Urinary bladder (tissue), 3 donors: ENCODE measurements at regions not wholly inside any gene's neighbourhood (a gene's known extent, or its start where the extent isn't known, plus 50 kb on each side); places are given as distances from the start of the nearest gene placed in this dataset.

Experiments used
- DNase-seq: peaks from one replicate; pipeline ENCODE4 v3.0.0-alpha.2; 2015; ENCODE audit errors: extremely low spot score
- H3K27ac ChIP-seq: one replicate; pipeline ENCODE4 v1.5.1; 2013; ENCODE audit warnings: low read depth, mild to moderate bottlenecking, moderate library complexity
- H3K36me3 ChIP-seq: one replicate; pipeline ENCODE4 v1.6.1; 2013; ENCODE audit warnings: mild to moderate bottlenecking, moderate library complexity; ENCODE audit not compliant: insufficient read depth
- H3K4me1 ChIP-seq: one replicate; pipeline ENCODE4 v1.6.1; 2013; ENCODE audit warnings: mild to moderate bottlenecking, moderate library complexity; ENCODE audit not compliant: insufficient read depth
- H3K4me3 ChIP-seq: one replicate; pipeline ENCODE4 v1.5.1; 2013; ENCODE audit warnings: low read depth, low read length
- WGBS: extraction: QIAGEN DNeasy Blood & Tissue Kit; methylation state at CpG from one replicate; pipeline ENCODE4 v1.1.7; 2013; 5-methylcytosine and 5-hydroxymethylcytosine counted together
- donor health status: healthy with polysubstance abuse.
- donor health status: healthy.

DNA sequence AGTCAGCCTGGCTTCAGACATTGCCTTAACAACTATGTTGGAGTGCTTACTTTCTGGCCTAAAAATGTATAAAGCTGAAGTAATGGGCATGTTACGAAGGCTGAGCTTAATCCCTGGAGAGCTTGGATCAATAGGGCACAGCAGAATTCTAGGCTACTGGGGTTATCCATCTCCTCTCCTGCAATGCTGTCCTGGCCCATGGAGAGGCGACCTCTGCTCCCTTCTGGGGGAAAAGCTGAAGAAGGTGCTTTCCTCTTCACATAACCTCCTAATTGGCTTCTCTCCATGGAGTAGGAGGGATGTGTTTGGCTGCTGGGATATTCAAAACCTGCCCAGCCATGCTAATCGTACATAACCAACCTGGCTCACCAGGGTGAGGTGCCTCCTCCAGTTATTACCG lies 403.5 kb downstream of the DMRT2 start:
- Histone ChIP-seq H3K4me1 (no peaks in the 10 kb centered on the region), H3K36me3 (no peaks in the 10 kb centered on the region), H3K27ac (no peak overlapping the region), H3K4me3 (no peak overlapping the region)
- DNase-seq = no peak
- WGBS = 72% methylated on average over 4 of the region's 4 CpGs

DNA sequence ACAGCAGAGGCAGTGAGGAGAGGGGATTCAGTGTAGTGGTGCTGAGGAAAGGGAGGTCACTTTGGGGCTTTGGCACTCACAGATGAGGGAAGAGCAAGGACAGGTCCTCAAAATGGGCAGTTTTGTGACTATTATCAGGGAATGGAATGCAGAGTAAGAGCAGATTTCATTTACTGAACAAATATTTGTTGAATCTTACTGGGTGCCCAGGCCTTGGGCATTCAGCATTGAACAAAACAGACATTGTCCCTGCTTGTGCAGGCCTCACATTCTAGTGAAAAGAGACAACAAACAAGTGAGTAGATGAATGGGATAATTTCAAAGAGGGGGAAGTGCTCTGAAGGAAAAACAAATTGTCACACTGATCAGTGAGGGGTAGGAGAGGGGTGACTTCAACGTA lies 404.1 kb downstream of the DMRT2 start:
- no peaks in the 10 kb centered on the region for H3K4me1 ChIP-seq
- 56% methylated on average over 1 of the region's 1 CpG for WGBS
- no peak overlapping the region for H3K27ac ChIP-seq
- no peak for DNase-seq
- no peak overlapping the region for H3K4me3 ChIP-seq
- H3K36me3 ChIP-seq = no peaks in the 10 kb centered on the region

DNA sequence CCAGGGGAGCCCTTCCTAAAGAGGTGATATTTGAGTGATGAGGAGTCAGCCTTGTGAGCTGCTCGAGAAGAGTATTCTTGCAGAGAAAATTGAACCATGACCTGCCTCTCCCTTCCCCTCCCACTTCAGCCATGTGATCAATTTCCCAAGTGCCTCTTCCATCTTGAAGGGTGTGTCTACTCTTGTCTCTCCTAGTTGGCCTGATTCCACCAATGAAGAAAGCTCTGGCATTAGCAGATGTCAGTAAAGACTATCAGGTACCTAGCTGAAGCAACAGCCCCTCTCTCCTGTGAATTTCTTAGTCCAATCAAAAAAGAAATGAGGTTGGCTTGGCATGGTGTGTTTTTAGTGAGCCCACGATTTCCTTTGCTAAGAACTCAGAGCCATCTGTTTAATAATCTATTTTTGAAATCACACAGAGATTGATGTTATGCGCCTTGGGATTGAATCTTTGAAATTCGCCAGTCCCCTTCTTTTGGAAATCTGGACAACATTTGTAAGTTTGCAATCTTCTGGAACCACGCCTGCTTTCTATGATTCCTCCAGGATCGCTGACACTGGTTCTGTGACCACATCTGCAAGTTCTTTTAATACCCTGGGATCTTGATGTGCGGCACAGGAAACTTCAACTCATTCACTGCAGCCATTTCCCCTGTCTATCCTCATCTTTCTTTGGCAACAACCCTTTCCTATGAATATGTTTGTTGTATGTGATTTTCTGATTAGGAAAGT lies 404.6 kb downstream of the DMRT2 start:
- Histone ChIP-seq H3K27ac (no peak overlapping the region), H3K4me3 (no peak overlapping the region), H3K4me1 (no peaks in the 10 kb centered on the region), H3K36me3 (no peaks in the 10 kb centered on the region)
- 63% methylated on average over 7 of the region's 7 CpGs for WGBS
- DNase-seq = no peak

DNA sequence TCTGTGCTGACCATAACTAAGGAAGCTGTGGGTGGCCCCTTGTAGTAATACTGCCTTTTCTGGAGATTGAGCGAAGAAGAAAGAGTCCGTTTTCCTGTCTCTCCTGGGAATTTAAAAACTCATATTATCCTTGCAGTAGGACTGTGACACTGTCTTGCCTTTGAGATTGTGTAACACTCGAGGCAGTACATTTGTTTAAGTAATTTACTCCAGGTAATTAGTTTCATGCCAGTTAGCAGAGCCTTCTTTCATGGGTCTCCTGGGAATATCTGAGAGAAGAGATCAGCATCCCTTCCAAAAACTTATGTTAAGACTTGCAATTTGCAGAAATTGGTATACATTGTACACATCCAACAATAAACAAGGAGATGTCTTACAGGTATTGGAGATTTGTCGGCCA lies 405.6 kb downstream of the DMRT2 start:
- H3K36me3 ChIP-seq = no peaks in the 10 kb centered on the region
- no peak for DNase-seq

DNA sequence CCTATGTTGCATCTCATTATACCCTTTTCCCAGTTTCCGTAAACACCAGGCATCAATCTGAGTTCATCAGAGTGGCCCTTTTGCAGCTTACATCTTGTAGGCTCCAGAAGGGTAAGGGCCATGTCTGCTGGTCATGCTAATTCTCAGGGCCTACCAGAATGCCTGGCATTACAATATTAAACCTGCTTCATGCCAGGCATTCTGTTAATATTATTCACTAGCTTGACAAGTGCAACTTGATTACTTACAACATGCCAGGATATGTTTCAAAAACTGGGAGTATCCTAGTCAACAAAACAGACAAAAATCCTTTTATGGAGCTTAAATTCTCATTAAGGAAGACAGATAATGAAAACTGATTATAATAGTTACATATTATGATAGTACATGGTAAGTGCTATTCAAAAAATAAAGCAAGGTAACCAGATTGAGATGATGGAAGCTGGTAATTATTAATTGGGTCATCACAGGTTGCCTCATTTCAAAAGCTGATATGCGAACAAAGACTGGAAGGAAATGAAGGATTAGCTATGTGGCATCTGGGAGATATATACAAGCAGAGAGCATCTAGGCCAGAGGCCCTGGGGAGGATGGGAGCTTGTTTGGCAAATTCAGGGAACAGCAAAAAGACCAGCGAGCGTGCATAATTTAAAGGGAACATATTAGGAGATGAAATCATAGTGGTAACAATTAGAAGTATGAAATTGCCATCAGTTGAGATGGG lies 406.3 kb downstream of the DMRT2 start:
- H3K36me3 ChIP-seq = no peaks in the 10 kb centered on the region
- DNase-seq = no peak
- no peak overlapping the region for H3K4me3 ChIP-seq
- no peaks in the 10 kb centered on the region for H3K4me1 ChIP-seq
- H3K27ac ChIP-seq = no peak overlapping the region
- 65% methylated on average over 4 of the region's 4 CpGs for WGBS

More for the DNA sequence above, 405.6 kb downstream of the DMRT2 start:
- Histone ChIP-seq H3K4me1 (no peaks in the 10 kb centered on the region), H3K27ac (no peak overlapping the region), H3K4me3 (no peak overlapping the region)
- 75% methylated on average over 4 of the region's 4 CpGs for WGBS

DNA sequence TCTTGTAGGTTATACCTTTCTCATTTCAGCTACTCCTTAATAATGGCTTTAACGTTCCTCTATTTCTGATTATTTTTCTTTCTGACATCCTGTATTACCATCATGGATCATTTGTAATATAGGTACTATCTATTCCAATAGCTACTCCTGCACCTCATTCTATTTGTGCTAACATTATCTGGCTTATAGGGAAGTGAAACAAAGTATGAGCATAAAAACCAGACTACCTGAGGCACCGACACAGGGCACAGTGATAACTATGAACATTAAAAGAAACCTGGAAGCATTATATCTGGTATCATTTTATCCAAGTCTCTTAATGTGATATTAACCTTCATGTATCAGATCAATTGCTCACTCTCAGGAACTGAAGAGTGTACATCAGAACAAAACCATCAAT lies 407.3 kb downstream of the DMRT2 start:
- H3K4me3 ChIP-seq = no peak overlapping the region
- no peaks in the 10 kb centered on the region for H3K4me1 ChIP-seq
- no peak for DNase-seq
- H3K36me3 ChIP-seq = no peaks in the 10 kb centered on the region
- 94% methylated on average over 2 of the region's 2 CpGs for WGBS
- H3K27ac ChIP-seq = no peak overlapping the region

DNA sequence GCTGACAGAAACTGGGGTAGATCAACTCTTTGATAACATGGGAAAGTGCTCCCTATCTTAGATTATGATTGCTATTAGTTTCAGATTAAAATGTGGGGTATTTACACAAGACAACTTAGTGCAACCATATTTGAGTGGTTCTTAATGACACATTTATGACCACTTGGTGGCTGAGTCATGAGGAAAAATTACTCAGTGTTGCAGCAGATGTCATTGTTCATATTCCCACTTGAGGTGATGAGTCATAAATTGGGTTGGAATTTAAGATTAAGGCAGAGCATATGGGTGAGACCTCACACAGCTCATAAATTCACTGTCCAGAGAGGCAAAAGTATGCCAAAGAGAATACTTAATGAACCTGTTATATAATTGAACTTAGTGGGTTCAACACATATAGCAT lies 408.3 kb downstream of the DMRT2 start:
- Histone ChIP-seq H3K4me3 (no peak overlapping the region), H3K4me1 (peaks cover 1% of the 10 kb centered on the region), H3K27ac (no peak overlapping the region), H3K36me3 (no peaks in the 10 kb centered on the region)
- DNase-seq = no peak

DNA sequence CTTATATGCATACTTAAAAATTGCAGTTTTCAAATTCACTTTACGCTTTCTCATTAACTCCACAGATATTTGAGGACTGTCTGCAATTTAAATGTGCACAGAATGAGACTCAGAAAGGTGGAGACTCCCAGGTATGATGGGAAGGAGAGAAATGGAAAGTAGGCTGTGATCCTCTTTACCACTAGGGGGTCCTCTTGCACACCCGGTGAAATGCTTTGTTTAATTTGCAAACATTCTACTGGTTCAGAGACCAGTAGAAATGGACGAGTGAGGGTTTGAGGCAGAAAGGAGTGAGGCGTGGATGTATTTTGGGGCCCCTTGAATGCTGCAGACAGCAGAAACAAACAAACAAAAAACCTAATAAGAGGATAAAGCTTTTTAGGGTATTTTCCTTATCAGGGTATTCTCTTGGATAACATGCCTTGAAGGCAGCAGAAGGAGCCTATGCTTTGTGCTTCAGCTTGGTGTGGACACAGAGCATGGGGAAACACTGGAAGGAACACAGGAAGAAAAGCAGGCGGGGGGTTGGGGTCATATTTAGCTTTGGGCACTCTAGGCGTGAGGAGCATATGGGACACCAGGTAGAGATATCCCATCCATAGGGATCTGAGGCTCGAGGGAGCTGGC lies 410.1 kb downstream of the DMRT2 start:
- Histone ChIP-seq H3K27ac (no peak overlapping the region), H3K36me3 (no peaks in the 10 kb centered on the region), H3K4me3 (no peak overlapping the region), H3K4me1 (peaks cover 1% of the 10 kb centered on the region)
- no peak for DNase-seq
- whole genome bisulfite sequencing = 69% methylated on average over 7 of the region's 7 CpGs

DNA sequence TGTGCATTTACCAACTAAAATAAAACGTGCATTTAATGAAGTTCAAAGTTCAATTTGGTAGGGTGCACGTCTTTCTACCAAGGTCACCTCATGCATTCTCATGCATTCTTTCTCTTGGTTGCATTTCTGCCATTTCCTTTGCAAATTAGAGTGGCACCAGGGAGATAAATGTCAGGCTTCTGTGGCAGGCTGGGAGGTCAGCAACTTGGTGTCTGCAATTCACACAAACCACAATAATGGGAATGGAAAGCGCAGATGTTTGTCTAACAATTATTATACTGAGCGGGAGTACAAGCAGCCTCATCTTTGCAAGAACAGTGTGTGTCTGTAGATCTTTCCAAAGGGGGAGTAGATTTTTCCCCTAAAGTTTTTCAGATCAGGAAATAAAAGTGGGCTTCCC lies 411.7 kb downstream of the DMRT2 start:
- Histone ChIP-seq H3K4me3 (no peak overlapping the region), H3K36me3 (no peaks in the 10 kb centered on the region), H3K27ac (no peak overlapping the region), H3K4me1 (peaks cover 1% of the 10 kb centered on the region)
- DNase-seq = no peak
- WGBS = 80% methylated on average over 4 of the region's 4 CpGs

DNA sequence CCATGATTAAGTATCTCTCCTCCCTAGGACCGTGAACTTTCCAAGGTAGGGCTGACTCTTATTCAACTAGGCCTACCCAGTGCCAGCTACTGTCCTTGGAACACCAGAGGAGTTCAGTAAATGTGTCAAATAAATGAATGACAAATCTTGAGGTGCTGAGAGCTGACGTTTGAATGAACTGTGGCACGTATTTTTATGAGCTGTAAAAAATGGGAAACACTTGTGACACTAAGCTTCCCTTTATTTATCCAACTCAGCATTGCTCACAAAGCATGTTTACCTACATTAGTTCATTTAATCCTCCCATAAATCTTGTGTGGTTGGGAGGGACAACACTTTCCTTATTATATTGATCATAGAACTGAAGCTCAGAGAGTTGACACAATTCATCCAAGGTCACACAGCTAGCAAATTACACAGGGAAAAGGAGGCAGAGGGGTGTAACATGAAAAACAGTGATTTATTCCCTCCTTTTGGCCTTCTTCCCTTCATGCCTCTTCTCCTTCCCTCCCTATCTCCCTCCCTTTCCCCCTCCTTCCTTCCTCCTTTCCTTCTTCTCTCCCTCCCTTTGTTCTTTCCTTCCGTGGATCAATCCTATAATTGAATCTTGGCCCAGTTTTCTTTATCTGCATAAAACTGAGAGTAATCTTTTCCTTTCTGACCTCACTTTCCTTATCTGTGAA lies 412.6 kb downstream of the DMRT2 start:
- Histone ChIP-seq H3K27ac (no peak overlapping the region), H3K4me1 (peaks cover 1% of the 10 kb centered on the region), H3K36me3 (no peaks in the 10 kb centered on the region), H3K4me3 (no peak overlapping the region)
- WGBS = 33% methylated on average over 4 of the region's 4 CpGs
- DNase-seq = no peak

DNA sequence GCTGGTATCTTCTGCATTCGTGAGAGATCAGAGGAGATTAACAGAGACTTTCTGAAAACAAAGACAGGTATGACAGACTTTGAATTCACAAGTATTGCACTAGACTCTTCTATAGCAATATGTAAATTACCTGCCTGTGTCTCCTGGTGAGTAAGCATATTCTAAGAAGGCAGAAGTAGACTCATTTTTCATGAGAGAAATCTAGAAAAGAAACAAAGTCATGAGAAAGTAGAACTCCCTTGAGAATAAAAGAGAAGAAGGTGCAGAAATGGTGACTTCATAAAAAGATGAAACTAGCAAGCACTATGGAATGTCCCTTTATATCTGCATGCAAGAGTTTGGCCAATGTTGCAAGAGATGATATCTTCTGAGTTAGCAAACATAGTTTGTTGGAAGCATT lies 419.8 kb downstream of the DMRT2 start:
- no peak overlapping the region for H3K27ac ChIP-seq
- no peaks in the 10 kb centered on the region for H3K4me1 ChIP-seq
- H3K4me3 ChIP-seq = no peak overlapping the region
- no peaks in the 10 kb centered on the region for H3K36me3 ChIP-seq
- DNase-seq = no peak
- WGBS = 68% methylated on average over 1 of the region's 1 CpG

DNA sequence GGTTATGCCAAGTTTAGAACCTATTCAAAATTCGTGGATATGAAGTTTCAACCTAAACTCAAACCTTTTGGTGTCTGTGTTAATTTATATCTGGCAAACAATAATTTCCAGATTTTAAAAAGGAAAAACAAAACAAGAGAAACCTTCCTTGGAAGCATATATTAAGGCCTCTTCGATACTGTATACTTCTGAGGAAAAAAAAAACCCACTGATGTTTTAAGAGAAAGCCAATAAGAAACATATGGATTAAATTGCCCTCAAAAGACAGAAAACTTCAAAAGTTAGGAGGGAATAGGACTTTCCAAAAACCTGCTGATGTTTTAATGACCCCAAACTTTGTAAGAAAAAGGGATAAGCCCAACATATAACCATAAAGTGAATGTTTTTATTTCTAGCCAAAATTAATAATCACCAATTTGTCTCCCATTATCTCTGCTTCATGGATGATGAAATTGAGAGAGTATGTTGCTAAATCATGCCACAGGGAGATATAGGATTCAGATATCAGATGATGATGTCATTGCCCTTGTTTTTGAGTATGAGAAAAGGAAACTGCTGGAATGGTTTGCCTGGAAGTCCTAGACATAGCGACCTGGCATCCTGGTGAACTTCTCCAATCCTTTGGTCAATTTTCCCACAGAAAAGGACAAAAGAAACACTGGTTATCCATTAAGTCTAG lies 423.9 kb downstream of the DMRT2 start:
- Histone ChIP-seq H3K36me3 (no peaks in the 10 kb centered on the region), H3K4me1 (no peaks in the 10 kb centered on the region), H3K27ac (no peak overlapping the region), H3K4me3 (no peak overlapping the region)
- 51% methylated on average over 3 of the region's 3 CpGs for WGBS
- no peak for DNase-seq

DNA sequence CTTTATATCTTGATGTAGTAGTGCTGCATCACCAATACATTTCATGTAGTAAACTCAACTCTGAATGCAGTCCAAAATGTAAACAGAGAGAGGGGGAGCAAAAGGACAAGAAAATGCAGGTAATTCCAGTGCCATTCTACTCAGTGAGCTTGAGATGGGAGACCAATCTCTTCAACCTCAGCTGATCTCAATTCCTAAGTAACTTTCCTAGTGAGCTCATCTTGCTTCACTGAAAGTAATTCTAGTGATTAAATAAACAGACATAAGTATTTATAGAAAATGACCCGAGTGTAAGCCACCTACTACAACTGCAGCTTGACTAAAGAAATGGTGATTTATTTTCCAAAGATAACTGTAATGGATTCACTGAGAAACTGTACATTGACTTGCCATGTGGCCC lies 424.5 kb downstream of the DMRT2 start:
- DNase-seq = no peak
- WGBS = 11% methylated on average over 1 of the region's 1 CpG
- no peaks in the 10 kb centered on the region for H3K36me3 ChIP-seq
- H3K4me3 ChIP-seq = no peak overlapping the region
- no peaks in the 10 kb centered on the region for H3K4me1 ChIP-seq
- H3K27ac ChIP-seq = no peak overlapping the region
